SKM-1 treated with dmso at 0.1 percent for 144 hours (cell line): ENCODE measurements at regions not wholly inside any gene's neighbourhood (a gene's known extent, or its start where the extent isn't known, plus 50 kb on each side); places are given as distances from the start of the nearest gene placed in this dataset.

Source experiments
- DNase-seq: peaks from one replicate; lab custom pipeline; 2025; ENCODE audit not compliant: unreplicated experiment; lab: John Stamatoyannopoulos, UW

GRCh38 chr20:57950764-57951485 lies 241.1 kb upstream of the PMEPA1 start:
- no peak for DNase-seq

- no peak for DNase-seq
These were observed 238.6 kb upstream of the PMEPA1 start for GRCh38 chr20:57948180-57948955.

DNA sequence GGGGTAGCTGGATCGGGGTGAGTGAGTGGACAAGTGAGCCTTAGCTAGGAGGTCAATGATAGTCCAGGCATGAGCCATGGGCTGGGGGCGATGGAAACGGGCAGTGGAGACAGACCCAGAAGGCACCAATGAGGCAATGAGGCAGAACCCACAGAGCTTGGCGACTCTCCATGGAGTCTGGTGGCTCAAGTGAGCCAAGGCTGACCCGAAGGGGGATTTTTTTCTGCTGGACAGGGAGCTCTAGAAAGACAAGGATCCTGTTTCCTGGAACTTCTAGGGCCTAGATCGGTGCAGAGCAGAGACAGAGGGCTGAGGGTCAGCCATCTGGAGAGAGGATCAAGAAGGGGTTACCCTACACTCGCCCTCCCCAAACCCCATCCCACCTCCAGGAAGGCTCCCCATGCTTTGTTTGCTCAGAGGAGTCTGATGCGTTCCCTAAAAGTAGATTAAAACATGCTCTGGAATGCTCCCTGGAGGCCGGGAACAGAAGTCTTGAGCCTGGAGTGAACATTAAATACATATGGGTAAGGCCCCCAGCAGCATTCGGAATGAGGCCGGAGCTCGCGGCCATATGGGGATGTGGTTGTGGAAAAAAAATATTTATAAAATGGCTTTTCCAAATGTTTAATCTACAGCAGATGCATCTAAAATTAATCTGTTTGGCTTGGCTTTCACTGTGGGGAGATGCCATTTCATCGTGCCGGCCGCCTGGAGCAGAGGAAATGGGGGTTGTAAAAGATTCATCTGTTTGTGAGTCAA lies 237.8 kb upstream of the PMEPA1 start:
- no peak for DNase-seq

GRCh38 chr20:57946559-57947315 lies 236.9 kb upstream of the PMEPA1 start:
- DNase-seq: no peak

DNA sequence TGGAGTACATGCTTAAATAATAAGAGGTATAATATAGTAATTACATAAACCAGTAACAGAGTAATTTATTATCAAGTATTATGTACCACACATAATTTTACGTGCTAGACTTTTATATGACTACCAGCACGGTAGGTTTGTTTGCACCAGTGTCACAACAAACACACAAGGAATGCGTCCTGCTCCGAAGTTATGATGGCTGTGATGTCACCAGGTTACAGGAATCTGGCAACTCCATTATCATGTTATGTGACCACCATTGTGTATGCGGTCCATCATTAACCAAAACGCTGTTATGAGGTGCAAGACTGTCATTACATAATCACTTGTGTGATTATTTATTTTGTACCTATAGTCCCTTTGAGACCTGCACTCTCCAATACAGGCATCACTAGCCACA lies 235.2 kb upstream of the PMEPA1 start:
- DNase-seq: no peak

DNA sequence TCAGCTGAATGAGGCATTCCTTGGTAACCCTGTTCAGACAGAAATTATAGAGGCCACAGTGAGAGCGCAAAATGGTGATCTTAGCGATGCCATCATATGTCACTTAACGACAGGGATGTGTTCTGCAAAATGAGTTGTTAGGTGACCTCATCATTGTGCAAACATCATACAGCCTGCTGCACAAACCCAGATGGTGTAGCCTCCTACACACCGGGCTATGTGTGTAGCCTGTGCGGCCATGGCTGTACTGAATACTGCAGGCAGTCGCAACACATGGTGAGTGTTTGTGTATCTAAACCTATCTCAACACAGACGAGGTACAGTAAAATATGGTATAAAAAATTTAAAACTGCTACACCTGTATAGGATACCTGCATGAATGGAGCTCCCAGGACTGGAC lies 234.1 kb upstream of the PMEPA1 start:
- DNase-seq: no peak

DNA sequence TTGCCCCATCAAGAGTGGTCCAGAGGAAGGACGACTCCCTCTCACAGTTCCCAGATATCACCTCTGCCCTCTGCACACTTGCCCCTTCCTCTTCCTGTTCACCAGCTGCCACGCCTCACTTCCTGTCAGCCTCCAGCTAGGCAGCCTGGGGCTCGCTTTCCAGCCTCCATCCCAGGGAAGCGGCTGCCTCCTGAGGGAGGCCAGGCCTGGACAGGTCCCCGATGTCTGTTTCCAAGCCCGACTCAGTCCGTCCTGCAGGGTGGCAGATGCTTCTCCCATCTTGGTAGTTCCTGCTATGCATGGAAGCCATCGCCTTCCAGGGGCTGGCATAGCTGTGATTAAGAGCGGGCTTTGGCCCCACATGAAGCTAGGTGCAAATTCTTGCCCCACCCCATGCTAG lies 233.5 kb upstream of the PMEPA1 start:
- no peak for DNase-seq

DNA sequence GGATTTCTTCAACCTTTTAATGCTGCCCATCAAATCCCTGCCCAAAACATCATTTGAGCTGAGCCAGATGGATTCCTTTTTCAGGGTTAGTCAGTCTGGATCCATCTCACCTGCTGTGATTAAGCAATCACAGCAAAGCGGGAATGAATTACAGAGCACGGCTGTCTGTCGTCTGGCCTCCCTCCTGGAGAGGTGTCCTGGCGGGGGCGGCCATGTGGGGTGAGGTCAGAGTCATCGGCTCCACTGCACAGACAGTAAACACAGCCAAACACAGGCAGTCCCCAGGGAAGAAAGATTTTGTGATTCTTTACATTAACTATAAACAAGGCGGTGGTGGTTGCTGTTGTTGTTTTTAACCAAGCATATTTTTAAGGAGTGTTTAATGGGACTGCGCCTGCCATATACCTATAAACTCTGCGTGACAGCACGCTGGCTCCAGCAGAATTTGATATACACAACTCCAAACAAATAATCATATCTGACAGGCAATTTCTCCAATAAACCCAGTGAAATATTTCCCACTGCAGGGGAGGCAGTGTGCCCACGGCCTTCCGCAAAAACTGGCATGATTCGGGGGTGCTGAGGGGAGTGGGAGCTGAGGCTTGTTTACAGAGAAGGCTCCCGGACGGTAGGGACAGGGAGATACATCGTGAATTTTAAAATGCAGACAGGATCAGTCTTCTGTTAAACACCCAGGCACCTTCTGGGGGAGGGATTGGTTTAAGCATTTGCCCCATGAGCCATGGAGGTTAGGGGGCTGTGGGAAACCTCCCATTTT lies 232.0 kb upstream of the PMEPA1 start:
- DNase-seq: no peak

DNA sequence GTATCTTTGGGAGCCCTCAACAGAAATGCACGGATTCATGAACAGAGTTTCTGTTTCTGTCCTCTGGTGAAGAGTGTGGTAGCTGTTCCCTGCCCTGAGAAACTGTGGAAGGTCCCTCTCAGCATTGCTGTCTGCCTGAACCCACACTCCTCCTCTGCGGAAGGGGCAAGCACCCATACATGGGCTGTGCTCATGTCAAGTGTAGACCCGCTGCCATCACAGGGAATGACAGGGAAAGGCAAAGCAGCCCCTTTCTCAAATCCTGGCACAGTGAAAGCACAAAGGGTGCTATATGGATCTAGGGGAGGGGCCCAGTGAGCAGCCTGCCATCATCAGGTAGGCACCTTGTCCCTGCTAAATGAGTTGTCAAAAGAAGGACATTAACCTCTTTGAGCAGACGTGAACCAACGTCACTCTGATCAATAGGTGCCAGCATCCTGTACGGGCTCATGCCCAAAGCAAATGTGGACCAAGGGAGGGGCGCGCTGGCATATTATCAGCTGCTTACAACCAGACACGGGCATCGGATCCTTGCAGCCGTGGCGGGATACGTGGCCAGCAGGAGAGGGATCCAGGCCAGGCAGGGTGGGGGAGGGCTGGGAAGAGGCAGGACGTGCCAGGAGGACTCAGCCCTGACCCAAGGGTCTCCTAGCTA lies 231.2 kb upstream of the PMEPA1 start:
- no peak for DNase-seq

DNA sequence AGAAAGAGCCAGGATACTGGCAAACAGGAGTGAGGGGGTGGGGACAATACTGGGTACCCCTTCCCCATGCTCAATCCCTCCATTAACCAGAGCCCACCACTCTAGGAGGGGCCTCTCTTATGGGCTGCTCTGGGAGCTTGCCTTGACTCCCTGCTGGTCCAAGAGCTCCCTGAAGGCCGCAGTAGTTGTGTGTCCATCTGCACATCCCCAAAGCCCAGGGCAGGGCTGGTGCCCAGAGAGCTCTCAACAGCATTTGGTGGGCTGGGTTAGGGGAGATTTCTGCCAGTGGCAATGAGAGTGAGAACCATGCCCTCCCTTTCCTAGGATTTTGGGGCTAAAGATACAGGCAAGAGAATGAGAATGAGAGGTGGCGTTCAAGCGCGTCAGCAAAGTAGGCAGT lies 230.6 kb upstream of the PMEPA1 start:
- DNase-seq: no peak

GRCh38 chr20:57939499-57939898 lies 229.7 kb upstream of the PMEPA1 start:
- DNase-seq: no peak

DNA sequence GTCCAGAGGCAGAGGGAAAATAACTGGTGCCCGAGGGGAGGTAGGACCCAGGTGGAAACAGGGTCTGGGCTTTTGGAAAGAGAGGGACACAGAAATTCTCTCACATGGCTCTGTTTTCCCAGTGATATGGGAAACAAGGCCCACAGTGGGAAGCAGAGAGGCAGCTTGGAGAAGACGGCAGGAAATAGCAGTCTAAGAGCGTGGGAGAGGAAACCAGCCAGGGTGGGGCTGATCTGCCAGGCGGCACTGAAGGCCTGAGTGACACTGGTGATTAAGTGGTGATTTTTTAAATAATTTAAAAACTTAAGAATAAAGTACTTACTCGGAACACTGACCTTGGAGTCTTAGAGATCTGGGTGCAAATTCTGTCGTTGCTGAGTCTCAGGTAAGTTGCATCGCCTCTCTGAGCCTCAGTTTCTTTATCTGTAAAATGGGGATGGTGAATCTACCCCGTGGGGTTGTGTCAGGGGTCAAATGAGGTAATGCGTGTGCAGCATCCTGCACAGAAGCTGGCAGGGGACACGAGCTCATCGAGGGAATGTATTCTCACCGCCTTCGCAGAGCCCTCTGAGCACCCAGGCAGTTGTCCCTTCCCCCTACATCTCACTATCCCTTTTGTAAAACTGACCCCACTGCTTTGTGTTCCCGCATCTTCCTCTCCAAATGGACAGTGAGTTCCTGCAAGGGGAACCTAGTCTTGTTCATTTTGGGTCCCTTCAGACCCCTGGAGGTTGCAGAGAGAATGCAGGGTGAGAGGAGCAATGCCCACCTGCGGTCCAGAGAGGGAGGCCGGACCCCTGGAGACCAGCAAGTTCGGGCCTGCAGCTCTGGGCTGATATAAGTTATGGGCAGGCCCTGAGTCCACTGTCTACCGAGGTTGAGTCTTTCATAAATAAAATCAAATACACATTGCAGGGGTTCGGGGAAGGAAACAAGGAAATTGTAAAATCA lies 228.6 kb upstream of the PMEPA1 start:
- no peak for DNase-seq

DNA sequence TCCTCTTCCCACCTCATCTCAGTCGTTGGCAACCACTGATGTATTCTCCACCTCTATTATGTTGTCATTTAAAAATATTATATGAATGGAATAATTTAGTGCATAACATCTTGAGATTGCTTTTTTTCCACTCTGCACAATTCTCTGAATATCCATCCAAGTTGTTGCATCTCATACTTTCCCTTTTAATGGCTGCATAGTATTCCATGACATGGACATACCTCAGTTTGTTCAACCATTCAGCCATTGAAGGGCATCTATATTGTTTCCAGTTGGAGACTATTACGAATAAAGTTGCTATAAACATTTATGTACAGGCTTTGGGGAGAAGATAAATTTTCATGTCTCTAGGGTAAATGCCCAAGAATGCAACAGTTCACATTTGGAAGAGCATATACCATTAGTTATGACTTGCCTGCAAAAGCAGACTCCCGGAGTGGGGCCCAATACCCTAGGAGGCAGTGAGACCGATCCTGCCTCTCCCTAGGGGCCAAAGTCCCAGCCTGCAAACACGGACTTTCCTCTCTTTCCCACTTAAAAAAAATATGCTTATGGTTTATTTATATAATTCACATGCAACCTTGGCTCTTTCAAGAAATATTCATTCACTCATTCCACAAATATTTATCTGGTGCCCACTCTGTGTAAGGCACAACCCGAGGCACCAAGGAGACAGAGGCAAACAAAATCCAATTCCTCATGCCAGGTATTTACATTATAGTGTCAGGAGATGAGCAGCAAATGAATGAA lies 227.0 kb upstream of the PMEPA1 start:
- no peak for DNase-seq

DNA sequence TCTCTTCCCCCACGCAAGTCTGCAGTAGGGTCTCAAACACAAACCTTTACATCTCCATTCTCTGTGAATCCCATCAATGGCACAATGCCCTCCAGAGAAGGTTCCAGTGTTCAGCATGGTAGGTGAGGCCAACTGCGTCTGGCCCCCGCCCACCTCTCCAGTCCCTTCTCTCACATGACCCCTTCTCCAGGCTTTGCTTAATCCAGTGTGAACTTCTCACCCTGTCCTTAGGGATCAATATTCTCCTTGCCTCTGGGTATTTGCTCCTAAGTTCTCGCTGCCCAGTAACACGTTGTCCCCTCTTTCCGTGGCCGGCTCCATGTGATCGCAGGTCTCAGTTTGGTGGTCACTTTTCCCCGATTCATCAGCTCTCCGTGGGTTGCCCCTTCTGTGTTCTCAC lies 225.1 kb upstream of the PMEPA1 start:
- DNase-seq: no peak

GRCh38 chr20:57934007-57934805 lies 224.4 kb upstream of the PMEPA1 start:
- DNase-seq: no peak

- DNase-seq: no peak
These were observed 222.5 kb upstream of the PMEPA1 start for GRCh38 chr20:57932227-57932864.

DNA sequence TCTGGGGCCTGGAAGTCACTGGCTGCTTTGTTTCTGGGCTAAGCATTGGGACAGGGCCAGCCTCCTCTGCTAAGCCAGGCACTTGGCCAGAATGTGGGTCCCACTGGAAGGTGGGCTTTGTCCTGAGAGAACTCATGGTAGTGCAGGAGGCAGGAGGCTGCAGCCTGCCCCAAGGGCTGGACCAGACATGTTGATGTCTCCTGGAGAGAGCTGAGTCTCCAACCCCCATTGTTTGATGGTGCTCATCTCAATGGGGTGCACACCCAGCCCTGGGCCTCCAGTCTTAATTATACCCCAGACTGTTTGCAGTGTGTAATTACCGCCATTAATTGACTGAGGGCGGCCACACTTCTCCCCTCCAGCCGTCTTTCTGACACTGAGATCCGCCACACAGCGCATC lies 220.5 kb upstream of the PMEPA1 start:
- no peak for DNase-seq
